NCI-H2081 treated with DMSO at 0.1 percent for 48 hours (cell line): ENCODE measurements at regions not wholly inside any gene's neighbourhood (a gene's known extent, or its start where the extent isn't known, plus 50 kb on each side); places are given as distances from the start of the nearest gene placed in this dataset.

Experiments
- DNase-seq: peaks from one replicate; lab custom pipeline; 2025; lab: John Stamatoyannopoulos, UW

DNA sequence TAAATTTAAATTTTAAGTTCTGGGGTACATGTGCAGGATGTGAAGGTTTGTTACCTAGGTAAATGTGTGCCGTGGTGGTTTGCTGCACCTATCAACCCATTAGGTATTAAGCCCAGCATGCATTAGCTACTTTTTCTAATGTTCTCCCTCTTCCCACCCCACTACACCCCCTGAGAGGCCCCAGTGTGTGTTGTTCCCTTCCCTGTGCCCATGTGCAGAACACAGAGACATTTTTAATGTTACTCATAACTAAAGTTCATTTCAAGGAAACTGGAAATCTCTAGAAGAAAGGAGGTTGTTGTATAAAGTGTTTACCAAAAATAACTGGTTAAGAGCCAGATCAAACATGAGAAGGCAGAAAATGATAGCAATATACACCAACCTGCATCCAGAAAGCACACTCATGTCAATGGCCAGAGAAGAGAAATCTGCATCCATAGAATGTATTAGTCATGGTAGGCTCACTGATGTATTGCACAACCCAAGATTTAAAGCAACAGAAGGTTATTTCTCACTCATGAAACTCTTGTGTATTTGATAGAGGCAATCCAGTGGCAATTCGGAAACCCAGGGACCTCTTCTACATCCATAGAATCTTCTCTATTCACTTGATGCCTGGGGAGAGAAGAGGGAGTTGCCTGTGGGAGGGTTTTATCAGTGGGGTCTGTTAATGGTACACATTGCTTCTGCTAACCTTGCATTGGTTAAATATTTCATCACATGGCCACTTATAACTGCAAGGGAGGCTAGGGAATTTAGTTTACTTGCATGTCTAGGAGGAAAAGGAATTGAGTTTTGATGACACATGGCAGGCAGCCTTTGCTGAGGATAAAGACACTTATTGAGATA lies 321.9 kb upstream of the RASGRP1 start:
- DNase-seq = no peak

DNA sequence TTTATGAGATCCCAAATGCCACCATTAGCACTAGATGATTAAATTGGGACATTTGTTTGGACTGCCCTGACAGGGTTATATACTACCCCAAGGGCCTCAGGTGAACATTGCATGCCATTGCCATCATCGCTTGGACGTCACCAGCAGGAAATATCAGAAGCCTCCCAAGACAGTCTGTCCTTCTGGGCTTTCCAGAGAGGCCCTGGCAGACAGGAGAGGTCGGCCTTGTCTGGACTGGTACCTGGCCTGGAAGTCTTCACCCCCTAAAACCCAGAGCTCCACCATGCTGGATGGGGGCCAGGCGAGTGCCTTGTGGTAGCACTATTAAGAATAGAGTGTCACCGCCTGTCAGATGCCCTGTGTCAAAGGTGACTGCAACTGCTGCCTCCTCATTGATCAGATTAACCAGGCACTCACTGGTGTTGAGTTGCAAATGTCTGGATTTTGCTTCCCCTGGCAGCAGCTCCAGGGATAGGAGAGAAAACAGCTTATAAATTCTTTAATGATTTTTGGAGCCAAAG lies 324.1 kb upstream of the RASGRP1 start:
- DNase-seq = no peak

DNA sequence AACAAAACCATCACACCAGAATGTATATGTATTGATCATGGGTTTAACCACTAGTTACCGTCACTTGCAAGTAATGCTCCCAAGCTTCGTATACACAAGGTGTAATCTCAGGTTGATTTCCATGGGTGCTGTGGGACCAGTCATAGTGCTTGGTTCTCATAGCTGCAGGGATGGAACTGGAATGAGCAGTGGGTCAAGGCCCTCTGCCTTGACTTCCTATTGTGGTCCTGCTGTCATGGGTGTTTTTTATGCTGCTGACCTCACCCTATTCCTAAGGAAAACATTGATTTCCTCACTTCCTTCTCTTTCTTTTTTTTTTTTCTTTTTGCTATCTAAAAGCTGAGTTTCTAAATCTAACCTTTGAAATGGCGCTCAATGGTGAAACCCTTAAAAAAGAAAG lies 325.6 kb upstream of the RASGRP1 start:
- DNase-seq = no peak

- no peak for DNase-seq
Measured at GRCh38 chr15:38893925-38894242, 329.3 kb upstream of the RASGRP1 start.

DNA sequence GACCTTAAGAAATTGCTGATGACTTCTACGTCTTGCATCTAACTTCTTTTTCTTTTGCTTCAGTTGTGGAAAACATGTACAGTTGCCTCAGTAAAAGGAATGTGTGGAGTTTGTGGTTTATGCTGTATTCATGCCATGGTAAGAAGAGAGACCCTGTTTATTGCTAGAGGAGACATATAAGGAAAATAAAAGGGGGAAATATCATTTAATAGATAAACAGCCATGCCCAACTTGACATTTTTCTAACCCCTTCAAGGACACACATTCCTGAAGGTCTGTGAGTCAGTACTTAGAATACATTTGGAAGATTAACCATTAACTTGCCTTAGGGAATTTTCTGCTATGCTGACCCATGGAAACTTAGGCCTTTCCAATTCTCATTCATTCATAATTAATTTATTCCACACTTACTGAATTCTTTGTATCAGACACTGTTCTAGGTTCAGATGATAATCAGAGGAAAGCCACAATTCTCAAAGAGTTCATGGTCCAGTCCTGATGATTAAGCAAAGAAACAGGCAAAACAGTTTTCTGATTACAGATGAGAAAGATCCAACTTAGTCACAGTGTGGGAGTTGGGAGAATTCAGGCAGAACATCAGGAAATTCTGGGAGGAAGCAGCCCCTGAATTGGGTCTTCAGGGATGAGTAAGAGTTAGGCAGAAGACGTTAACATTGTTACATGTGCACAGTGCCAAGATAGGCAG lies 329.8 kb upstream of the RASGRP1 start:
- no peak for DNase-seq

- no peak for DNase-seq
Measured at GRCh38 chr15:38895326-38896255, 331.0 kb upstream of the RASGRP1 start.

DNA sequence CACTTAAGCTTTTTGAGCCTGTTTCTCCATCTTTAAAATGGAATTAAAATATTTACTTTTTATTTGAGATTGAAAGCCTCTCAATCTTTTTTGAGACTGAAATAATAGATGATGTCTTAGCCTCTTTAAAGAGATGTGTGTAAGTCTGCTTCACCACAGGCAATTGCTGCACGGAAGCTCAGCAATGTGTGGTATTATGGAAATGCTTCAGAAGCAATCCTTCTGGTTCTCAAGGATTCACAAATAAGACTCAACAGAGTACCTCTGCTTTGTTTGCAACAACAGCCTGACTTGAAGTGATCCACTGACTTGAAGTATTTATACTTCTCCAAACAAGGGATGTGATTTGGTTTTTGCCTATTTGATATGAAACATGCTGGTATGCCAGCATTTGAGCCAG lies 332.0 kb upstream of the RASGRP1 start:
- no peak for DNase-seq

- DNase-seq = no peak
Measured at GRCh38 chr15:38897551-38897950, 332.9 kb upstream of the RASGRP1 start.

DNA sequence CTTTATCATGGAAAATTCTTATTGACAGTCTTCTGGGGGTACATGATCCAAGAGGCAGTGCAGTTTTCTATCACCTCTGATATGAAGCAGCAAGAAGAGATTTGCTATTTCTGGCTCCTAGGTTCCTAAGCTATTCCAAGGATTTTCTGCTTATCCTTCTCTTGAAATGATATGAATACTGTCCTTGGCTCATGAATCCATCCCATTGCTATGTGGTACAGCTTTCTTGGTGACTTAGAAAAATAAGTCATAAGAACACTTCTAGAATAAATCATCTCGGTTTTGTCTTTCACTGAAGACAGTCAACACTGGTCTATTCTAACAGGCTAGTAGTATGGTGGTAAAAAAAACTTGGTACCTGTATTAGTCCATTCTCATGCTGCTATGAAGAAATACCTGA lies 333.6 kb upstream of the RASGRP1 start:
- DNase-seq = no peak

DNA sequence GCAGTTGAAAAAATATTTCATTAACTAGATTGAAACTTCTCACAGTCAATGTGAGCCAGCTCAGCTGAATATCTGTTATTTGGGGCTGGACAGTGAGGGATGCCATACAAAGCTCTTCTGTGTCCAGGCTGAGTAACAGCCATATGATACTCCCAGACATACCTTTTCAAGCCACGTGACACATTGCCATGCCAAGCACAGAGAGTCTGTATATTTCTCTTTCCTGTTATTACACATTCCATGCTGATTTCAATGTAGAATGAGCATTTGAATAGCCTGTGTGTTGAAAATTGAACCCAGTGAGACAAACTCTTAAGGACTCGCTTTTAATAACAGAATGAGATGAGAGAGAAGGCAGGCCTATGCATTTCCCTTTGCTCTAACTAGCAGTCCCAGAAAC lies 334.7 kb upstream of the RASGRP1 start:
- DNase-seq = no peak

GRCh38 chr15:38904298-38904697 lies 339.7 kb upstream of the RASGRP1 start:
- no peak for DNase-seq

GRCh38 chr15:38905632-38906031 lies 341.0 kb upstream of the RASGRP1 start:
- no peak for DNase-seq

DNA sequence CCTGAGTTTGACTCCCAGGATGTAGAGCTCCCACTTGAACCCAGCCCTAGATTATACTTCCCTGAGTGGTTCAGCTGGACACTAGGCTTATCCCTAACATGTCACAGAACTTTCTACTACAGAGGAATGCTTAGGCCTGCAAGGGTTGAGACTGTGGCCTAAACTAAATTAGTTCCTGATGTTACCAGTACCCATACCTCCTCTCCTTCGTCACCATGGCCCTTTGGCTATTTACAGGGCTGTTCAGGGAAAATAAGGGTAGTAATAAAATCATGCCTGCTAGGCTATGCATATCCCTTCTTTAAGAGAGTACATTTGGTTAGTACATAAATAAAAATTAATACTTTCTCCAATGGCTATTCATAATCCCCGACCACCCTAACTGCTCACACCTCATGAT lies 356.4 kb upstream of the RASGRP1 start:
- DNase-seq = no peak

GRCh38 chr15:38921471-38921870 lies 356.9 kb upstream of the RASGRP1 start:
- DNase-seq = no peak

DNA sequence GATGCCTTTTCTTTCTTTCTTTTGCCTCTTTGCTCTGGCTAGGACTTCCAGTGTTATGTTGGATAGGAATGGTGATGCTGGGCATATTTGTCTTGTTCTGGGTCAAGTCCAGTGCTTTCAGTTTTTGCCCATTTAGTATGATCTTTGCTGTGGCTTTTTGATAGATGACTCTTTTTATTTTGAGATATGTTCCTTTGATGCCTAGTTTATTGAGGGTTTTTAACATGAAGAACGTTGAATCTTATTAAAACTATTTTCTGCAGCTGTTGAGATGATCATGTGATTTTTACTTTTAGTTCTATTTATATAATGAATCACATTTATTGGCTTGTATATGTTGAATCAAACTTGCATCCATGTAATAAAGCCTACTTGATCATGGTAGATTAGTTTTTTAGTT lies 363.8 kb upstream of the RASGRP1 start:
- DNase-seq = no peak

GRCh38 chr15:38930851-38931572 lies 366.4 kb upstream of the RASGRP1 start:
- no peak for DNase-seq

DNA sequence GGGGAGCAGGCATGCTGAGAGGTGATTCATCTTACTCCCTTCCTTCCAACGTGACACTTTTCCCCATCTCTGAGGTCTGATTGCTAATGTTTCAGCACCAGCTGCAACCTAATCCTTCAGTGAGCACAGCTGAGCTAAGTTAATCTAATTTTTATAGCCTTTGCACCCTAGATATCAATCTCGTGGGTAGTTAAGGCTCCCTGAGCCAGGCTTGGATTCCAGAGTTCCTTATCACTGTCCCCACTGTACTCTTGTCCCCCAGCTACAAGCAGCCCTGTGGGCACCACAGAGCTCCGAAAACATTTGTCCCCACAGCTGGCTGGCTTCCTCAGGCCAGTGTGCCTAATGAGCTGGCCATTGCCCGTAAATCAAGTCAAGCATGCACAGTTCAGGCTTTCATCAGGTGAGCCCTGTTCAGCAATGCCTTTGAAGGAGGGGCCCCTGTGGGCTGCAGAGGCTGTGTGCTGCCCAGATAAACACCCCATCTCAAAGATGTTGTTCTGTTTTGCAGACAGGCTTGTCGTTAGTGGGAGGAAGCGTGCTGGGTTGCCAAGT lies 376.9 kb upstream of the RASGRP1 start:
- DNase-seq = no peak

DNA sequence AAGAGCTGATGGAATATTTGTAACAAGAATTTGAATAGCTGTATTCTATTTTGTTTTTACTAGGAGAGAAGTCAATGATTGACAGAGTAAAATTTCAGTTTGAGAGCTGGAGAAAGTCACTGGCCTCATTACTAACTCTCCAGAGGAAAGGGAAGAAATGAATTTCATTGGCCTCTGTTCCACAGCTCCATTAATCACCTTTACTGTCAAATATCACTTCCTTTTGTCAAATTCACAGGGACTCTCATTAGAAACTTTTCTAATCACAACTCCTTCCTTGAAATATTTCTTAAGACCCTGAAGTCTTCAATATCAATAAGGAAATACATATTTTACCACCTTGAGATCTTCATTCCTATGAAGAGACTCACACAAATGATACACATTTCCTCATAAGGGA lies 379.9 kb upstream of the RASGRP1 start:
- DNase-seq = no peak

DNA sequence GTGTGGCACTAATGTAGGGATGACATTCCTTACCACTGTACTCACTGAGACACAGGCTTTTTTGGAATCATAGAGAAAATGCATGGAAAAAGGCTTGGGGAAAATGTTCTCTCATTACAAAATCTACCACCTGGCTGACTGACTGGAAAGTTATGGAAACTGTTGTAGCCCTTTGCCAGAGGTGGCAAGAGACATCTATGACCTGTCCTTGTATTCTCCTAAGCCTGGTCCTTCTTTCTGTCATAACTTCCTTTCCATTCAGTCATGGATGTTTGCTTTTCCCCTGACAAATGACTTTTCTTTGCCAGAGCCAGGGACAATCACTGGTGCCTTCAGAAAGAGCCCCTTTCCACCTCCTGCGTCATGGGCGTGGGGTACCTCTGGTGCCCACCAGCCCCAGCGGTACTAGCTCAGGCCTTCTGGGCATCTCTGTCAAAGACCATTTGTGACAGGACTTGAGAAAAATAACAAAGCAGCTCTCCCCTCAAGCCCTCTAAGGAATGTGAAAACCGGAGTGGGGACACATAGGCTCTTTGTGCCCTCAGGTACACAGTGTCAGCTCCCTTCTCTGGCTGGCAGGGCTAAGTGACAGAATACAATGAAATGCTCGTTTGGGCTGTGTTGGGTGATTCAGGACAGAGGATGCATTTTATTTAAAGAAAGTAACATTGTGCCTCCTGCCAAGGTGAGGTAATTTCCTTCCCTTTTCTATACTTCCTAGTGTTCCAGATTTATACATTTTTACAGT lies 381.1 kb upstream of the RASGRP1 start:
- DNase-seq = no peak

- no peak for DNase-seq
Measured at GRCh38 chr15:38954090-38954489, 389.5 kb upstream of the RASGRP1 start.

GRCh38 chr15:38961456-38961855 lies 396.8 kb upstream of the RASGRP1 start:
- no peak for DNase-seq
